ENCODE measurements at regions not wholly inside any gene's neighbourhood (a gene's known extent, or its start where the extent isn't known, plus 50 kb on each side); places are given as distances from the start of the nearest gene placed in this dataset.
"Not testable (repeated sequence)": the region's sequence is repeated elsewhere in the genome, so short reads cannot be mapped to it uniquely, and the experiment has no call there.

DNA sequence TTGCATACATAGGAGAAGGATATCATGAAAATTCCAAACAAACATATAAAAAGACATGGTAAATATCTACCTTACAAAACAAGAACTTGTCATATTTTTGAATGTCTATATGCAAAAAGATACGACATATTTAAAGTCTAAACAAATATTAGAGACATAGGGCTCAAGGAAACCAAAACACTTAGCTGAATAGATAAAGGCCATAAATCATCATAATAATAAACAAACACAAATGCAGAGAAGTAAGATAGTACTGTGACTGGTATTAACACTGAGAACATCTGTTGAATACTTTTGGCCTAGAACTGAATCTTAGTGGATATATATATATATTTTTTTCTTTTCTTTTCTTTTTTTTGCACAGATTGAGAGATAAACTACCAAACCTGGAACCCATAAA lies 435.8 kb downstream of the KCNJ18 start:
- H3K4me3 ChIP-seq (ENCODE audit: insufficient read length, low read depth), result no peak overlapping the region
- TF ChIP-seq SUZ12 (IDR thresholded peaks at IDR 0.05; ENCODE audit: extremely low read depth, insufficient read depth, insufficient read length) (no peak), YY1 (IDR thresholded peaks at IDR 0.05; ENCODE audit: insufficient read depth, insufficient read length) (no peak), ZNF274 (IDR thresholded peaks at IDR 0.05; ENCODE audit: low read depth, low read length) (no peak)

GRCh38 chr17:22128723-22129122 lies 436.4 kb downstream of the KCNJ18 start:
- H3K27me3 ChIP-seq (ENCODE audit: insufficient read depth, insufficient read length), result no peaks in the 10 kb centered on the region
- H3K4me1 ChIP-seq (ENCODE audit: insufficient read depth, insufficient read length), result no peaks in the 10 kb centered on the region
- no peak for DNase-seq (ENCODE audit: low read depth, low spot score)
- no peak overlapping the region for H3K9ac ChIP-seq (ENCODE audit: insufficient read length, low read depth)
- H3K4me3 ChIP-seq (ENCODE audit: insufficient read length, low read depth), result no peak overlapping the region
- no peaks in the 10 kb centered on the region for H3K9me3 ChIP-seq (ENCODE audit: insufficient read depth, low read length)
- H3K36me3 ChIP-seq (ENCODE audit: insufficient read depth, insufficient read length, low read length), result no peaks in the 10 kb centered on the region
- TF ChIP-seq YY1 (IDR thresholded peaks at IDR 0.05; ENCODE audit: insufficient read depth, insufficient read length), result no peak

More for the DNA sequence above, 435.8 kb downstream of the KCNJ18 start:
- Histone ChIP-seq H3K36me3 (ENCODE audit: insufficient read depth, insufficient read length, low read length) (no peaks in the 10 kb centered on the region), H3K27me3 (ENCODE audit: insufficient read depth, insufficient read length) (no peaks in the 10 kb centered on the region), H3K4me1 (ENCODE audit: insufficient read depth, insufficient read length) (no peaks in the 10 kb centered on the region), H3K9me3 (ENCODE audit: insufficient read depth, low read length) (no peaks in the 10 kb centered on the region), H3K9ac (ENCODE audit: insufficient read length, low read depth) (no peak overlapping the region)
- no peak for DNase-seq (ENCODE audit: low read depth, low spot score)

- H3K36me3 ChIP-seq (ENCODE audit: insufficient read depth, insufficient read length, low read length); H3K4me3 ChIP-seq (ENCODE audit: insufficient read length, low read depth); H3K27me3 ChIP-seq (ENCODE audit: insufficient read depth, insufficient read length); DNase-seq (ENCODE audit: low read depth, low spot score); H3K9ac ChIP-seq (ENCODE audit: insufficient read length, low read depth); H3K4me1 ChIP-seq (ENCODE audit: insufficient read depth, insufficient read length); H3K9me3 ChIP-seq (ENCODE audit: insufficient read depth, low read length): not testable (repeated sequence)
These were observed 437.6 kb downstream of the KCNJ18 start for GRCh38 chr17:22129920-22130319.

DNA sequence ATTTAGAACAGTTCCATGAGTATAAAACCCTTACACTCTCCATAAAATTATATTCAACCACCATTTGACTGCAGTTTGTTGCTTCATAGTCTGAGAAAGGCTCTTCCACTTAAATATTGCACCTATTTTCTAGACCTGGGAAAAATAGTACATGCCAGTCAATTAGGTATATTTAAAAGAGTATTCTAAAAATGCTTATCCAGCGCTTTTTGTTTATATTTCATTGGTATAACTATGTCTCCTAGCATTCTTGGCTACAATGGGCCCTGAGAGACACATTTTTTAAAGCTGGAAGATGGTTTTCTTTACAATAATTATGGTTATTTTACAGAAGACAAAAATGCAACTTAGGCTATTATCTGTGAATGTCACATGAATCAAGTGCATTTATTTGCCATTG lies 439.4 kb downstream of the KCNJ18 start:
- H3K4me3 ChIP-seq (ENCODE audit: insufficient read length, low read depth), result no peak overlapping the region
- no peak overlapping the region for H3K9ac ChIP-seq (ENCODE audit: insufficient read length, low read depth)
- DNase-seq (ENCODE audit: low read depth, low spot score), result no peak
- no peaks in the 10 kb centered on the region for H3K27me3 ChIP-seq (ENCODE audit: insufficient read depth, insufficient read length)
- no peaks in the 10 kb centered on the region for H3K9me3 ChIP-seq (ENCODE audit: insufficient read depth, low read length)
- H3K4me1 ChIP-seq (ENCODE audit: insufficient read depth, insufficient read length), result no peaks in the 10 kb centered on the region
- H3K36me3 ChIP-seq (ENCODE audit: insufficient read depth, insufficient read length, low read length), result no peaks in the 10 kb centered on the region
- TF ChIP-seq YY1 (IDR thresholded peaks at IDR 0.05; ENCODE audit: insufficient read depth, insufficient read length), result no peak
- TF ChIP-seq ZNF274 (IDR thresholded peaks at IDR 0.05; ENCODE audit: low read depth, low read length), result no peak
- no peak for TF ChIP-seq SUZ12 (IDR thresholded peaks at IDR 0.05; ENCODE audit: extremely low read depth, insufficient read depth, insufficient read length)

DNA sequence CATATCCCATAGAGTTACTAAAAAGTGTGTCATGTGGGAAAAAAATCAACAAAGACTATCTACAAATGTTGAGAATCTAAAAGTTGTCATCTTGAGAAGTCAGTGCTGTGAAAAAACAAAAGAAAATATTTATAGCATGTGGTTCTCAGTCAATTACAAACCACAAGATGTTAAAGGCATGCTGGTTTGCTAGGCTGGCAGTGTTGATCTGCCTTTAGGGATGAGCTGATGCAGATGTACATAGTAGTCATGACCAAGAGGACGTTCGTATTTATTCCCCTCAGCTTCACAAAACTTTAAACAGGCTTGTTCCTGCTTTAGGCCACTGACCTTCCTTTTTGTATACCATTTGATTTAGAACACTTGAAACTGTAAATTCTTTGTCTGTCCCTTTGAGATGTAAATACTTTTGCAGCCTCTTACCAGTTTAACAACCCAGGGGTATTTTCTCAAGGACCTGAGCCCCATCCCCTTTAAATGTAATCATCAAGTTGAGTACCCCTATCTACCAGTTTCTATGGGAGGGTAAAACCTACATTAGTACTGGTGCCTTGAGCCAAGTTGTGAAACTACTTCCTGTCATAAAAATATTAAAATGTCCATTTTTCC lies 446.6 kb downstream of the KCNJ18 start:
- H3K27me3 ChIP-seq (ENCODE audit: insufficient read depth, insufficient read length), result no peaks in the 10 kb centered on the region
- H3K4me1 ChIP-seq (ENCODE audit: insufficient read depth, insufficient read length), result no peaks in the 10 kb centered on the region
- H3K36me3 ChIP-seq (ENCODE audit: insufficient read depth, insufficient read length, low read length), result no peaks in the 10 kb centered on the region
- no peak overlapping the region for H3K9ac ChIP-seq (ENCODE audit: insufficient read length, low read depth)
- DNase-seq (ENCODE audit: low read depth, low spot score), result no peak
- no peak overlapping the region for H3K4me3 ChIP-seq (ENCODE audit: insufficient read length, low read depth)
- TF ChIP-seq YY1 (IDR thresholded peaks at IDR 0.05; ENCODE audit: insufficient read depth, insufficient read length) (no peak), SUZ12 (IDR thresholded peaks at IDR 0.05; ENCODE audit: extremely low read depth, insufficient read depth, insufficient read length) (no peak), ZNF274 (IDR thresholded peaks at IDR 0.05; ENCODE audit: low read depth, low read length) (no peak)
- H3K9me3 ChIP-seq (ENCODE audit: insufficient read depth, low read length), result peaks cover 11% of the 10 kb centered on the region; the same call in 1 of the 2 replicates

DNA sequence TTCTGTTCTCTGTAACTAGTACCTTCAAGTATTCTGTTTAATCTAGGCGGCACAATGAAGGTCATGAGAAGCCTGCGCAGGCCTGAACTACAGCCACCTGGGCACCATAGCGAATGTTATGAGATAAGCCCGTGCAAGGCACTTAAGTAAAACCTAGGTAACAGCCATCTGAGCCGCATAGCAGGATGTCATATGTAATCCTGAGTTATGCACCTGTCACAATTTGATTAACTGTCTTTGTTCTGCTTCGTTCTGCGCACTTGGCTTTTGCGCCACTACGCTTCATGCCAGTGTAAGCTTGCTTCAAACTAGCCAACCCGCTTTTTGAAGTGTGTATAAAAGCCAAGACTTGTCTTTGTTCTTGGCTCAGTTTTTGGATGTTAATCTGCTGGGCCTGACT lies 449.8 kb downstream of the KCNJ18 start:
- H3K9ac ChIP-seq (ENCODE audit: insufficient read length, low read depth), result no peak overlapping the region
- DNase-seq (ENCODE audit: low read depth, low spot score), result no peak
- H3K4me1 ChIP-seq (ENCODE audit: insufficient read depth, insufficient read length), result no peaks in the 10 kb centered on the region
- H3K27me3 ChIP-seq (ENCODE audit: insufficient read depth, insufficient read length), result no peaks in the 10 kb centered on the region
- TF ChIP-seq YY1 (IDR thresholded peaks at IDR 0.05; ENCODE audit: insufficient read depth, insufficient read length), result no peak
- no peak for TF ChIP-seq SUZ12 (IDR thresholded peaks at IDR 0.05; ENCODE audit: extremely low read depth, insufficient read depth, insufficient read length)
- TF ChIP-seq ZNF274 (IDR thresholded peaks at IDR 0.05; ENCODE audit: low read depth, low read length), result no peak
- peaks cover 11% of the 10 kb centered on the region; the same call in 1 of the 2 replicates for H3K9me3 ChIP-seq (ENCODE audit: insufficient read depth, low read length)
- H3K4me3 ChIP-seq (ENCODE audit: insufficient read length, low read depth), result no peak overlapping the region
- no peaks in the 10 kb centered on the region for H3K36me3 ChIP-seq (ENCODE audit: insufficient read depth, insufficient read length, low read length)

- Histone ChIP-seq H3K36me3 (ENCODE audit: insufficient read depth, insufficient read length, low read length) (no peaks in the 10 kb centered on the region), H3K9ac (ENCODE audit: insufficient read length, low read depth) (no peak overlapping the region), H3K9me3 (ENCODE audit: insufficient read depth, low read length) (0 out of 2 replicates have a peak, but pooled peaks cover 3% of the 10 kb centered on the region), H3K4me1 (ENCODE audit: insufficient read depth, insufficient read length) (no peaks in the 10 kb centered on the region), H3K4me3 (ENCODE audit: insufficient read length, low read depth) (no peak overlapping the region), H3K27me3 (ENCODE audit: insufficient read depth, insufficient read length) (no peaks in the 10 kb centered on the region)
- no peak for DNase-seq (ENCODE audit: low read depth, low spot score)
- TF ChIP-seq ZNF274 (IDR thresholded peaks at IDR 0.05; ENCODE audit: low read depth, low read length) (no peak), YY1 (IDR thresholded peaks at IDR 0.05; ENCODE audit: insufficient read depth, insufficient read length) (no peak), SUZ12 (IDR thresholded peaks at IDR 0.05; ENCODE audit: extremely low read depth, insufficient read depth, insufficient read length) (no peak)
These were observed 453.4 kb downstream of the KCNJ18 start for GRCh38 chr17:22145605-22146178.

Measured in NT2/D1 (cell line).